ENCODE measurements at regions not wholly inside any gene's neighbourhood (a gene's known extent, or its start where the extent isn't known, plus 50 kb on each side); places are given as distances from the start of the nearest gene placed in this dataset.
A peak's percentile ranks its signal among the peaks of the same experiment; 100 is the strongest.

DNA sequence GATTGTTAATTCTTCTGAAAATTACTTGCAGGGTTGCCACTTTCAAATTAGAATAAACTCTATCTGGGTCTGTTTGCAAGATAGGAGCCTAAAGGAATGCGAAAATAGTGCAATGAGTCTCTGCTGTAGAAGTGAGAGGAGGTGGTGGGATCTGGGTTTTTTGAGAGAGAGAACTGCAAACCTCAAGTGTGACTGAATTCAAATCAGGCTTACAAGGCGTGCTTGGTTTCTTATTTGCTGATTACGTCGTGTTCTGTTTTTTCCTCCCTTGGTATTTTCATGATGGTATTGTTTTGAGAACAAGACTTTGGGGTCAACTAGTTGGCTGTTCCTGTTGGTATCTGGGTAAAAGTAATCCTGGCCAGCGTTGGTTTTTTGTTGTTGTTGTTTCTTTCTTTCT is 490.9 kb upstream of the CFAP20DC start:
- intact Hi-C loops (cut with DNase I), result loop anchor here in 1 of 10 donors (10.0 kb wide), 1 partner anchor 226 kb away; no protein-coding TSS in a partner anchor
- DNase-seq (no peak), ATAC-seq (no peak)
- 58 to 74% (median 70%) methylated on average over 5 of the region's 5 CpGs for whole genome bisulfite sequencing, 4 donors
- no peak for TF ChIP-seq POLR2A (IDR thresholded peaks at IDR 0.05)
- TF ChIP-seq, protein P1, sequence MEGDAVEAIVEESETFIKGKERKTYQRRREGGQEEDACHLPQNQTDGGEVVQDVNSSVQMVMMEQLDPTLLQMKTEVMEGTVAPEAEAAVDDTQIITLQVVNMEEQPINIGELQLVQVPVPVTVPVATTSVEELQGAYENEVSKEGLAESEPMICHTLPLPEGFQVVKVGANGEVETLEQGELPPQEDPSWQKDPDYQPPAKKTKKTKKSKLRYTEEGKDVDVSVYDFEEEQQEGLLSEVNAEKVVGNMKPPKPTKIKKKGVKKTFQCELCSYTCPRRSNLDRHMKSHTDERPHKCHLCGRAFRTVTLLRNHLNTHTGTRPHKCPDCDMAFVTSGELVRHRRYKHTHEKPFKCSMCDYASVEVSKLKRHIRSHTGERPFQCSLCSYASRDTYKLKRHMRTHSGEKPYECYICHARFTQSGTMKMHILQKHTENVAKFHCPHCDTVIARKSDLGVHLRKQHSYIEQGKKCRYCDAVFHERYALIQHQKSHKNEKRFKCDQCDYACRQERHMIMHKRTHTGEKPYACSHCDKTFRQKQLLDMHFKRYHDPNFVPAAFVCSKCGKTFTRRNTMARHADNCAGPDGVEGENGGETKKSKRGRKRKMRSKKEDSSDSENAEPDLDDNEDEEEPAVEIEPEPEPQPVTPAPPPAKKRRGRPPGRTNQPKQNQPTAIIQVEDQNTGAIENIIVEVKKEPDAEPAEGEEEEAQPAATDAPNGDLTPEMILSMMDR (IDR thresholded peaks at IDR 0.05), result no peak
- no peaks in the 10 kb centered on the region for H3K27me3 ChIP-seq
- no peak overlapping the region for H3K4me3 ChIP-seq
- no peak overlapping the region for H3K27ac ChIP-seq
- no peaks in the 10 kb centered on the region for H3K9me3 ChIP-seq
- H3K36me3 ChIP-seq, result no peaks in the 10 kb centered on the region
- H3K4me1 ChIP-seq, result peaks cover 0 to 18% (median 2%) of the 10 kb centered on the region in 12 donors

DNA sequence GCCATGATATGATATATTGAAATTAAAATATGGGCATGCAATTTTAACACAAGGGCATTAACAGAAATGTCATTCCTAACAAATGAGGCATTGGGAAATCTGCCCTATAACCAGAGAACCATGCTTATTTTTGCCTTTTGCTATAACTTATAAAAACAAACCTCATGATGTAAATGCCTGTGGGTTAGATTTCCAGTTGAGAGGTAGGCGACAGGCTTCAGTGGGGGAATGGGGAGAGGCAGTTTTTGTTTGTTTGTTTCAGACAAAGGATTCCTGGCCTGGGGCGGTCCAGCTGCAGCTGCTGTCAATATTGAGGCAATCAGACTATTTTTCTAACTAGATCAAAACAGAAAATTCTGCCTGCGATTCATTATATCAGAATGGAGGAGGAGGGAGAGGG is 490.4 kb upstream of the CFAP20DC start:
- no peaks in the 10 kb centered on the region for H3K9me3 ChIP-seq
- TF ChIP-seq, protein P1 (IDR thresholded peaks at IDR 0.05), result no peak
- TF ChIP-seq POLR2A (IDR thresholded peaks at IDR 0.05), result no peak
- H3K36me3 ChIP-seq, result no peaks in the 10 kb centered on the region
- ATAC-seq (no peak), DNase-seq (no peak)
- no peaks in the 10 kb centered on the region for H3K27me3 ChIP-seq
- H3K4me1 ChIP-seq, result peaks cover 0 to 22% (median 3%) of the 10 kb centered on the region in 12 donors
- intact Hi-C loops (cut with DNase I), result loop anchor here in 1 of 10 donors (10.0 kb wide), 1 partner anchor 225 kb away; no protein-coding TSS in a partner anchor
- no peak overlapping the region for H3K27ac ChIP-seq
- H3K4me3 ChIP-seq, result no peak overlapping the region
- 62 to 78% (median 75%) methylated on average over 3 of the region's 3 CpGs for WGBS, 4 donors

DNA sequence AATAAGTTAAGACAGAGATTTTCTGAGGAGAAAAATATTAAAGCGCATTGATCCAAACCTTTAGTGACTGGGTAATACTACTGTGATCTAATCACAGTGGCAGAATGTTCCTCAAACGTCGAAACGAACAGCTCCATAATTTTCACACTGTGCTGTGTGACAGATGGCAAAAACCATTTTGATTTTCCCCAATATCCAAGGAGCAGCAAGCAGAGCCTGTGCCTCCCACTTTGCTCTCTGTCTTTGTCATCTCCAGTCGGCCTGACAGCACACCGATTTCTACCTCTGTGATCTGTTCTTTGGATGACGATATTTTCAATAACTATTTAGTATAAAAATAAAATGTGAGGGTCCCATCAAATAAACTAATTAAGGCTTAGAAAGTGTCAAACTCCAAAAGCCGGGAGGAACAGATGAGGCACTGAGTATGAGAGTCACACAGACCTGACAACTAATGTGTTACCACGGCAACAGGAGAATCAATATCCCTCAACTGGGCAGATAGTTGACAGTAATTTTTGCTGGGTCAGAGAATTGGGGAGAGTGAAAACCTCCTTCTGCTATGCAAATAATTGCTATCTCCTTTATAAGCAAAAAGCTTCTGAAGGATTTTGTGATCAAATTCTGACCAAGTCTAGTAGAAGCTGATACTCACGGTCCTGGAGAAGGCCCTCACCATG is 489.1 kb upstream of the CFAP20DC start:
- no peak for TF ChIP-seq POLR2A (IDR thresholded peaks at IDR 0.05)
- TF ChIP-seq, protein P1 (IDR thresholded peaks at IDR 0.05), result no peak
- ATAC-seq (no peak), DNase-seq (no peak)
- H3K9me3 ChIP-seq, result no peaks in the 10 kb centered on the region
- H3K36me3 ChIP-seq, result no peaks in the 10 kb centered on the region
- H3K27me3 ChIP-seq, result no peaks in the 10 kb centered on the region
- WGBS, 4 donors, result 78 to 86% (median 81%) methylated on average over 10 of the region's 10 CpGs
- intact Hi-C loops (cut with DNase I), result no loop called here
- H3K4me1 ChIP-seq, result peaks cover 0 to 25% (median 3%) of the 10 kb centered on the region in 12 donors
- no peak overlapping the region for H3K4me3 ChIP-seq
- H3K27ac ChIP-seq, result no peak overlapping the region

DNA sequence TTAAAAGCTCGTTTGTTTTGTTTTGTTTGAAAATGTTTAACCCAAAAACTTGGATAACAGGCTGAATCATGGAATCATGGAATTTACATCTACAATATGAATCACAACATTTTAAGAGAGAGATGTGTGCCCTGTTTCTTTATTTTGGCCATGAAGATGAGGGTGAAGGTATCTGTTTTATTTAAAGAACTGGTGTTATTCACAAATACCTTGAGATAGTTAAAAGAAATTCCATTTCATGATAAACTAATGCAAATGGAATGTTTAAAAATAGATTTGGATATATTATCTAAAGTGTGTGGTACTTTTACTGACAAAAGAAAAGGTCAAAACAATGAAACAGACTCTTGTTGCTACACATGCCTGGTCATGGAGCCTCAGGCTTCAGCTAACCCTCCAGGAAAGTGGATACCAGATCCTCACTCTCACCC is 486.0 kb upstream of the CFAP20DC start:
- intact Hi-C loops (cut with DNase I), result no loop called here
- Histone ChIP-seq H3K9me3 (no peaks in the 10 kb centered on the region), H3K27ac (peak overlapping the region in 8 of 12 donors; percentile 25 to 86 (median 63)), H3K27me3 (no peaks in the 10 kb centered on the region), H3K4me1 (peaks cover 0 to 19% (median 1%) of the 10 kb centered on the region in 12 donors), H3K4me3 (no peak overlapping the region), H3K36me3 (no peaks in the 10 kb centered on the region)
- TF ChIP-seq, protein P1 (IDR thresholded peaks at IDR 0.05), result no peak
- no peak for TF ChIP-seq POLR2A (IDR thresholded peaks at IDR 0.05)
- peak; percentile 61 to 78 (median 72) for ATAC-seq
- 7 to 13% (median 11%) methylated on average over 1 of the region's 1 CpG for WGBS, 4 donors
- DNase-seq, result no peak

Measured in heart left ventricle (tissue), 16 donors.